ENCODE measurements at regions not wholly inside any gene's neighbourhood (a gene's known extent, or its start where the extent isn't known, plus 50 kb on each side); places are given as distances from the start of the nearest gene placed in this dataset.

DNA sequence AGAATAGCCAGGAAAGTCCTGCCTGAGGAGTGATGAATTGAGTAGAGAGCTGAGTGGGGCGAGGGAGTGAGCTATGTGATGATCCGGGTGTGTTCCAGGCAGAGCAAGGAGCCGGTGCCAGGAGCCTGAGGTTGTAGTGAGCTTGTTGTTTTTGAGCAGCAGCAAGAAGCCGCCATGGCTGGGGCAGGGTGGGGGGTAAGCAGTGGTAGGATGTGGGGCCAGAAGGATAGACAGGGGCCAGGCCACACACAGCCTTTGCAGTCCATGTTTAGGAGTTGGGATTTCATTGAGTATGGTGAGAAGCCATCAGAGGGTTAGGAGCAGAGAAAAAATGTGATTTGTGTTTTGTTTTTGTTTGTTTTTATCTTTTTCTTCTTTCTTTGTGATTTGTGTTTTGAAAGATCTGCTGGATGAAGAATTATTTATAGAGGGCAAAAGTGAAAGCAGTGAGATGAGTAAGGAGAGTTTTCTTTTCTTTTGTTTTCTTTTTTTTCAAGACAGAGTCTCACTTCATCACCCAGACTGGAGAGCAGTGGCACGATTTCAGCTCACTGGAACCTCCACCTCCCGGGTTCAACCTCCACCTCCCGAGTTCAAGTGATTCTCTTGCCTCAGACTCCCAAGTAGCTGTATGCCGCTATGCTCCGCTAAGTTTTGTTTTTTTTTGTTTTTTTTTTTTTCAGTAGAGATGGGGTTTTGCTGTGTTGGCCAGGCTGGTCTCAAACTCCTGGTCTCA, 92.3 kb upstream of the BCAT1 start:
- Histone ChIP-seq H3K36me3 (no peaks in the 10 kb centered on the region), H3K27ac (peak overlapping the region in 2 of 4 donors; percentile 34 to 42), H3K27me3 (no peaks in the 10 kb centered on the region), H3K9me3 (no peaks in the 10 kb centered on the region), H3K4me3 (no peak overlapping the region), H3K4me1 (peaks cover 0 to 10% (median 0%) of the 10 kb centered on the region in 3 donors)
- WGBS, 2 donors = 48 to 57% methylated on average over 9 of the region's 9 CpGs
- intact Hi-C loops (cut with DNase I) = no loop called here
- no peak for DNase-seq
- no peak for TF ChIP-seq POLR2A (IDR thresholded peaks at IDR 0.05)
- TF ChIP-seq, protein P1, sequence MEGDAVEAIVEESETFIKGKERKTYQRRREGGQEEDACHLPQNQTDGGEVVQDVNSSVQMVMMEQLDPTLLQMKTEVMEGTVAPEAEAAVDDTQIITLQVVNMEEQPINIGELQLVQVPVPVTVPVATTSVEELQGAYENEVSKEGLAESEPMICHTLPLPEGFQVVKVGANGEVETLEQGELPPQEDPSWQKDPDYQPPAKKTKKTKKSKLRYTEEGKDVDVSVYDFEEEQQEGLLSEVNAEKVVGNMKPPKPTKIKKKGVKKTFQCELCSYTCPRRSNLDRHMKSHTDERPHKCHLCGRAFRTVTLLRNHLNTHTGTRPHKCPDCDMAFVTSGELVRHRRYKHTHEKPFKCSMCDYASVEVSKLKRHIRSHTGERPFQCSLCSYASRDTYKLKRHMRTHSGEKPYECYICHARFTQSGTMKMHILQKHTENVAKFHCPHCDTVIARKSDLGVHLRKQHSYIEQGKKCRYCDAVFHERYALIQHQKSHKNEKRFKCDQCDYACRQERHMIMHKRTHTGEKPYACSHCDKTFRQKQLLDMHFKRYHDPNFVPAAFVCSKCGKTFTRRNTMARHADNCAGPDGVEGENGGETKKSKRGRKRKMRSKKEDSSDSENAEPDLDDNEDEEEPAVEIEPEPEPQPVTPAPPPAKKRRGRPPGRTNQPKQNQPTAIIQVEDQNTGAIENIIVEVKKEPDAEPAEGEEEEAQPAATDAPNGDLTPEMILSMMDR (IDR thresholded peaks at IDR 0.05) = no peak

GRCh38 chr12:25040593-25040992, 91.7 kb upstream of the BCAT1 start:
- Histone ChIP-seq H3K4me1 (peaks cover 0 to 10% (median 0%) of the 10 kb centered on the region in 3 donors), H3K27ac (peak overlapping the region in 2 of 4 donors; percentile 34 to 42), H3K9me3 (no peaks in the 10 kb centered on the region), H3K4me3 (no peak overlapping the region), H3K27me3 (no peaks in the 10 kb centered on the region), H3K36me3 (no peaks in the 10 kb centered on the region)
- 52 to 63% methylated on average over 4 of the region's 4 CpGs for WGBS, 2 donors
- intact Hi-C loops (cut with DNase I) = no loop called here
- DNase-seq = no peak
- TF ChIP-seq, protein P1 (IDR thresholded peaks at IDR 0.05) = no peak
- TF ChIP-seq POLR2A (IDR thresholded peaks at IDR 0.05) = no peak

DNA sequence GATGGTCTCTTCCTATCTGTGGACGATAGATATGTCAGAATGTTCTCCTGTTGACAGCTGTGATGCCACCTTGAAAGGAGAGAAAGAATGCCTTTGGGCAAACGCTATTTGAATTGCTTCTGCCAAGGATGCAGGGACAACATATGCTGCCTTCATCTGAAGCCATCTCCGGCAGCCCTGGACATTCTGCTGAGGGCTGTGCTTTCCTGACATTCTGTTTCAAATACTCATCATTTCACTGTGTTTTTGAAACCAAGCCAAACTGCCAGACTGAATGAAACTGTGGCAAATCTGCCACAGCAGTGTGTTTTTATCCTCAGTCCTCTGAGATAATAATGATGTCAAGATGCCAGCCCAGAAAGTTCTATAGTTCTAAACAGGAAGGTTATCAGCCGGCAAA, 85.8 kb upstream of the BCAT1 start:
- no peak overlapping the region for H3K27ac ChIP-seq
- DNase-seq = no peak
- H3K9me3 ChIP-seq = no peaks in the 10 kb centered on the region
- intact Hi-C loops (cut with DNase I) = no loop called here
- H3K4me3 ChIP-seq = no peak overlapping the region
- no peaks in the 10 kb centered on the region for H3K36me3 ChIP-seq
- WGBS, 2 donors = 54 to 59% methylated on average over 4 of the region's 4 CpGs
- no peaks in the 10 kb centered on the region for H3K4me1 ChIP-seq
- H3K27me3 ChIP-seq = no peaks in the 10 kb centered on the region
- TF ChIP-seq, protein P1 (IDR thresholded peaks at IDR 0.05) = no peak
- TF ChIP-seq POLR2A (IDR thresholded peaks at IDR 0.05) = no peak

- Histone ChIP-seq H3K27me3 (no peaks in the 10 kb centered on the region), H3K4me1 (no peaks in the 10 kb centered on the region), H3K27ac (no peak overlapping the region), H3K36me3 (no peaks in the 10 kb centered on the region), H3K9me3 (no peaks in the 10 kb centered on the region), H3K4me3 (no peak overlapping the region)
- intact Hi-C loops (cut with DNase I) = no loop called here
- no peak for DNase-seq
- WGBS, 2 donors = 97 to 100% methylated on average over 1 of the region's 1 CpG
- TF ChIP-seq, protein P1 (IDR thresholded peaks at IDR 0.05) = no peak
- TF ChIP-seq POLR2A (IDR thresholded peaks at IDR 0.05) = no peak
Observed at GRCh38 chr12:25025951-25026490, 77.1 kb upstream of the BCAT1 start.

DNA sequence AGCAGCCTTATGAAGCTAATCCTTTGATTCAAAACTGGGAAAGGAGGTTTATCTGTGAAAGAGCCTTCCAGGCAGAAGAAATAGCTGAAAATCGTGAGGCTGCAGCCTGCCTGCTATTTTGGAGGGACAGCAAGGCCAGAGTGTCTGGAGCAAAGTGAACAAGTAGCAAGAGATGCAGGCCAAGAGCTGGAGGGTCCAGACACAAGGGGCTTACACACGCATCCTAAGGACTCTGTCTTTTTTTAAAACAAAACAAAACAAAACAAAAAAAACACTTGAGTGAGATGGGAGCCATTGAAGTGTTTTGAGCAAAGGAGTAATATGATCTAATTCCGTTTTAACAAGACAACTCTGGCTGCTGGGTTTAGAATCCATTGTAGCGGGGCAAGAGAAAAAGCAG, 76.4 kb upstream of the BCAT1 start:
- no peaks in the 10 kb centered on the region for H3K27me3 ChIP-seq
- 68 to 83% methylated on average over 4 of the region's 4 CpGs for WGBS, 2 donors
- intact Hi-C loops (cut with DNase I) = no loop called here
- no peaks in the 10 kb centered on the region for H3K36me3 ChIP-seq
- H3K4me1 ChIP-seq = no peaks in the 10 kb centered on the region
- TF ChIP-seq, protein P1 (IDR thresholded peaks at IDR 0.05) = no peak
- TF ChIP-seq POLR2A (IDR thresholded peaks at IDR 0.05) = no peak
- no peak overlapping the region for H3K27ac ChIP-seq
- DNase-seq = no peak
- H3K4me3 ChIP-seq = no peak overlapping the region
- H3K9me3 ChIP-seq = no peaks in the 10 kb centered on the region

Data from esophagus squamous epithelium (tissue), 5 donors.